ENCODE measurements at regions not wholly inside any gene's neighbourhood (a gene's known extent, or its start where the extent isn't known, plus 50 kb on each side); places are given as distances from the start of the nearest gene placed in this dataset.
"Not testable (repeated sequence)": the region's sequence is repeated elsewhere in the genome, so short reads cannot be mapped to it uniquely, and the experiment has no call there.

DNA sequence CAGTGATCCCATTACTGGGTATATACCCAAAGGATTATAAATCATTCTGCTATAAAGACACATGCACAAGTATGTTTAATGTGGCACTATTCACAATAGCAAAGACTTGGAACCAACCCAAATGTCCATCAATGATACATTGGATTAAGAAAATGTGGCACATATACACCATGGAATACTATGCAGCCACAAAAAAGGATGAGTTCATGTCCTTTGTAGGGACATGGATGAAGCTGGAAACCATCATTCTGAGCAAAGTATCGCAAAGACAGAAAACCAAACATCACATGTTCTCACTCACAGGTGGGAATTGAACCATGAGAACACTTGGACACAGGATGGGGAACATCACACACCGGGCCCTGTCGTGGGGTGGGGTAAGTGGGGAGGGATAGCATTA lies 150.2 kb upstream of the PIK3R1 start:
- H3K14ac ChIP-seq (ENCODE audit: low read length) = not testable (repeated sequence)
- WGBS, 2 donors (ENCODE audit: extremely low coverage in 2 of 2, insufficient read length in 2 of 2, insufficient replicate concordance in 1 of 2) = no CpG with 5 or more reads among the region's 3 CpGs

DNA sequence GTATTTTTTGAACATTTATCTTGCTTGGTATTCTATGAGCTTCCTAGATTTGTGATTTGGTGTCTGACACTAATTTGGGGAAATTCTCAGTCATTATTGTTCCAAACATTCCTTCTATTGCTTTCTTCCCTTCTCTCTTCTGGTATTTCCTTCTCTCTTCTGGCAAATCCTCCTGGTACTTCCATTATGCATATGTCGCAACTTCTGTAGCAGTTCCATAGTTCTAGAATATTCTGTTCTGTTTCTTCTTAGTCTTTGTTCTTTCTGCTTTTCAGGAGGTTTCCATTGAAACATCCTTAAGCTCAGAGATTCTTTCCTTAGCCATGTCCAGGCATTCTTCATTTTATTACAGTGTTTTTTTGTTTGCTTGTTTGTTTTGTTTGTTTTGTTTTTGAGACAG lies 155.2 kb upstream of the PIK3R1 start:
- Histone ChIP-seq H2BK120ac (ENCODE audit: low read depth, low read length) (no peak overlapping the region), H2BK15ac (ENCODE audit: low read length) (no peak overlapping the region), H2BK12ac (ENCODE audit: low read length) (no peak overlapping the region), H3K23ac (ENCODE audit: low read depth, low read length, poor library complexity) (no peak overlapping the region), H4K8ac (ENCODE audit: low read depth, low read length) (no peak overlapping the region), H3K36me3 (replicated peaks in 1 of 2; ENCODE audit: control insufficient read depth in 2 of 2, insufficient read depth in 2 of 2, low read length in 2 of 2) (no peaks in the 10 kb centered on the region), H3K4me1 (ENCODE audit: control insufficient read depth in 2 of 2, insufficient read depth in 1 of 2, low read depth in 1 of 2, low read length in 2 of 2) (no peaks in the 10 kb centered on the region), H2AFZ (ENCODE audit: low read length) (no peak overlapping the region), H3K27me3 (ENCODE audit: control insufficient read depth in 3 of 3, insufficient read depth in 3 of 3, low read depth in 1 of 3, low read length in 3 of 3) (no peaks in the 10 kb centered on the region), H3K9me3 (replicated peaks in 1 of 2; ENCODE audit: control insufficient read depth in 2 of 2, insufficient read depth in 1 of 2, low read depth in 1 of 2, low read length in 2 of 2) (no peaks in the 10 kb centered on the region), H3K27ac (replicated peaks; ENCODE audit: low read length) (no peak overlapping the region), H3K9ac (ENCODE audit: low read depth, low read length, poor library complexity) (no peak overlapping the region), H2AK5ac (ENCODE audit: low read depth, low read length) (no peak overlapping the region), H3K14ac (ENCODE audit: low read length) (no peak overlapping the region), H4K91ac (ENCODE audit: low read depth, low read length, poor library complexity) (no peak overlapping the region), H3K18ac (ENCODE audit: low read length) (no peak overlapping the region), H3K4me2 (ENCODE audit: insufficient read depth, low read length, poor library complexity, severe bottlenecking) (no peak overlapping the region), H3K4ac (ENCODE audit: low read length) (no peak overlapping the region), H3K4me3 (ENCODE audit: low read length in 2 of 2) (no peak overlapping the region), H2BK5ac (ENCODE audit: low read length) (no peak overlapping the region), H3K79me1 (ENCODE audit: low read depth, low read length) (no peaks in the 10 kb centered on the region)
- no peak for DNase-seq (ENCODE audit: low spot score)
- no CpG with 5 or more reads among the region's 1 CpG for WGBS, 2 donors (ENCODE audit: extremely low coverage in 2 of 2, insufficient read length in 2 of 2, insufficient replicate concordance in 1 of 2)

More for the DNA sequence above, 150.2 kb upstream of the PIK3R1 start:
- not testable (repeated sequence) for H2AK5ac ChIP-seq (ENCODE audit: low read depth, low read length); H3K4me3 ChIP-seq (ENCODE audit: low read length in 2 of 2); DNase-seq (ENCODE audit: low spot score); H3K27ac ChIP-seq (replicated peaks; ENCODE audit: low read length); H3K79me1 ChIP-seq (ENCODE audit: low read depth, low read length); H3K18ac ChIP-seq (ENCODE audit: low read length); H2BK5ac ChIP-seq (ENCODE audit: low read length); H3K27me3 ChIP-seq (ENCODE audit: control insufficient read depth in 3 of 3, insufficient read depth in 3 of 3, low read depth in 1 of 3, low read length in 3 of 3); H4K8ac ChIP-seq (ENCODE audit: low read depth, low read length); H3K9me3 ChIP-seq (replicated peaks in 1 of 2; ENCODE audit: control insufficient read depth in 2 of 2, insufficient read depth in 1 of 2, low read depth in 1 of 2, low read length in 2 of 2); H2BK120ac ChIP-seq (ENCODE audit: low read depth, low read length); H3K9ac ChIP-seq (ENCODE audit: low read depth, low read length, poor library complexity); H3K23ac ChIP-seq (ENCODE audit: low read depth, low read length, poor library complexity); H3K4me2 ChIP-seq (ENCODE audit: insufficient read depth, low read length, poor library complexity, severe bottlenecking); H3K4me1 ChIP-seq (ENCODE audit: control insufficient read depth in 2 of 2, insufficient read depth in 1 of 2, low read depth in 1 of 2, low read length in 2 of 2); H2AFZ ChIP-seq (ENCODE audit: low read length); H4K91ac ChIP-seq (ENCODE audit: low read depth, low read length, poor library complexity); H2BK12ac ChIP-seq (ENCODE audit: low read length); H3K36me3 ChIP-seq (replicated peaks in 1 of 2; ENCODE audit: control insufficient read depth in 2 of 2, insufficient read depth in 2 of 2, low read length in 2 of 2); H2BK15ac ChIP-seq (ENCODE audit: low read length); H3K4ac ChIP-seq (ENCODE audit: low read length)

- no peak overlapping the region for H2BK15ac ChIP-seq (ENCODE audit: low read length)
These were observed 158.4 kb upstream of the PIK3R1 start for GRCh38 chr5:68057191-68057590.

GRCh38 chr5:68055686-68056085 lies 159.9 kb upstream of the PIK3R1 start:
- Histone ChIP-seq H4K91ac (ENCODE audit: low read depth, low read length, poor library complexity) (no peak overlapping the region), H3K14ac (ENCODE audit: low read length) (no peak overlapping the region), H2BK15ac (ENCODE audit: low read length) (no peak overlapping the region), H3K36me3 (replicated peaks in 1 of 2; ENCODE audit: control insufficient read depth in 2 of 2, insufficient read depth in 2 of 2, low read length in 2 of 2) (no peaks in the 10 kb centered on the region), H3K18ac (ENCODE audit: low read length) (no peak overlapping the region), H3K27ac (replicated peaks; ENCODE audit: low read length) (no peak overlapping the region), H2AFZ (ENCODE audit: low read length) (no peak overlapping the region), H4K8ac (ENCODE audit: low read depth, low read length) (no peak overlapping the region), H3K23ac (ENCODE audit: low read depth, low read length, poor library complexity) (no peak overlapping the region), H3K4ac (ENCODE audit: low read length) (no peak overlapping the region), H3K9ac (ENCODE audit: low read depth, low read length, poor library complexity) (no peak overlapping the region), H3K27me3 (ENCODE audit: control insufficient read depth in 3 of 3, insufficient read depth in 3 of 3, low read depth in 1 of 3, low read length in 3 of 3) (no peaks in the 10 kb centered on the region), H3K79me1 (ENCODE audit: low read depth, low read length) (no peaks in the 10 kb centered on the region), H2AK5ac (ENCODE audit: low read depth, low read length) (no peak overlapping the region), H2BK120ac (ENCODE audit: low read depth, low read length) (no peak overlapping the region), H2BK12ac (ENCODE audit: low read length) (no peak overlapping the region), H3K4me1 (ENCODE audit: control insufficient read depth in 2 of 2, insufficient read depth in 1 of 2, low read depth in 1 of 2, low read length in 2 of 2) (peaks cover 0 to 7% of the 10 kb centered on the region in 2 donors), H3K9me3 (replicated peaks in 1 of 2; ENCODE audit: control insufficient read depth in 2 of 2, insufficient read depth in 1 of 2, low read depth in 1 of 2, low read length in 2 of 2) (no peaks in the 10 kb centered on the region), H3K4me2 (ENCODE audit: insufficient read depth, low read length, poor library complexity, severe bottlenecking) (no peak overlapping the region), H2BK5ac (ENCODE audit: low read length) (no peak overlapping the region), H3K4me3 (ENCODE audit: low read length in 2 of 2) (no peak overlapping the region)
- no CpG with 5 or more reads among the region's 1 CpG for WGBS, 2 donors (ENCODE audit: extremely low coverage in 2 of 2, insufficient read length in 2 of 2, insufficient replicate concordance in 1 of 2)
- DNase-seq (ENCODE audit: low spot score) = no peak

More at GRCh38 chr5:68057191-68057590, 158.4 kb upstream of the PIK3R1 start:
- no peak overlapping the region for H3K27ac ChIP-seq (replicated peaks; ENCODE audit: low read length)
- H3K27me3 ChIP-seq (ENCODE audit: control insufficient read depth in 3 of 3, insufficient read depth in 3 of 3, low read depth in 1 of 3, low read length in 3 of 3) = no peaks in the 10 kb centered on the region
- H3K79me1 ChIP-seq (ENCODE audit: low read depth, low read length) = no peaks in the 10 kb centered on the region
- DNase-seq (ENCODE audit: low spot score) = no peak
- H4K91ac ChIP-seq (ENCODE audit: low read depth, low read length, poor library complexity) = no peak overlapping the region
- peaks cover 0 to 7% of the 10 kb centered on the region in 2 donors for H3K4me1 ChIP-seq (ENCODE audit: control insufficient read depth in 2 of 2, insufficient read depth in 1 of 2, low read depth in 1 of 2, low read length in 2 of 2)
- WGBS, 2 donors (ENCODE audit: extremely low coverage in 2 of 2, insufficient read length in 2 of 2, insufficient replicate concordance in 1 of 2) = no CpG with 5 or more reads among the region's 4 CpGs
- H2AFZ ChIP-seq (ENCODE audit: low read length) = no peak overlapping the region
- H3K4ac ChIP-seq (ENCODE audit: low read length) = no peak overlapping the region
- no peak overlapping the region for H3K23ac ChIP-seq (ENCODE audit: low read depth, low read length, poor library complexity)
- H3K9ac ChIP-seq (ENCODE audit: low read depth, low read length, poor library complexity) = no peak overlapping the region
- no peaks in the 10 kb centered on the region for H3K9me3 ChIP-seq (replicated peaks in 1 of 2; ENCODE audit: control insufficient read depth in 2 of 2, insufficient read depth in 1 of 2, low read depth in 1 of 2, low read length in 2 of 2)
- H2AK5ac ChIP-seq (ENCODE audit: low read depth, low read length) = no peak overlapping the region
- H2BK12ac ChIP-seq (ENCODE audit: low read length) = no peak overlapping the region
- H2BK5ac ChIP-seq (ENCODE audit: low read length) = no peak overlapping the region
- H3K18ac ChIP-seq (ENCODE audit: low read length) = no peak overlapping the region
- no peaks in the 10 kb centered on the region for H3K36me3 ChIP-seq (replicated peaks in 1 of 2; ENCODE audit: control insufficient read depth in 2 of 2, insufficient read depth in 2 of 2, low read length in 2 of 2)
- H3K4me2 ChIP-seq (ENCODE audit: insufficient read depth, low read length, poor library complexity, severe bottlenecking) = no peak overlapping the region
- no peak overlapping the region for H3K14ac ChIP-seq (ENCODE audit: low read length)
- H4K8ac ChIP-seq (ENCODE audit: low read depth, low read length) = no peak overlapping the region
- H2BK120ac ChIP-seq (ENCODE audit: low read depth, low read length) = no peak overlapping the region
- no peak overlapping the region for H3K4me3 ChIP-seq (ENCODE audit: low read length in 2 of 2)
